ENCODE measurements at regions not wholly inside any gene's neighbourhood (a gene's known extent, or its start where the extent isn't known, plus 50 kb on each side); places are given as distances from the start of the nearest gene placed in this dataset.

DNA sequence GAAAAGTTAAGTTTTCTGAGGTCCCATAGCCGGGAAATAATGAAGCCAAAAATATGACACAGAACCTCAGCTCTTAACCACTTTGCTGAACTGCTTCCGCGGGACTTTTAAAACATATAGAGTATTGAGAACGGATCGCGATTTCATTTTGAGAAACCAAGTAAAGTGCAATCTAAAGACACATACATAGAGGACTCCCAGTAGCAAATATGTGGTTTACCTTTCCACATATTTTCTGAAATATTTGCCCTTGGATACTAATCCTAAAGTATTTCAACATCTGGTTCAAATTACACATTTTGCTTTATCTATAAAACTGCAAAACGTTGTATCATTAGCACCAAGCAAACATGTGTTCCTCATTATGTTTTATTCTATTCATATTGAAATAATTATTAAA lies 776.5 kb downstream of the ROBO2 start:
- H3K4me1 Mint-ChIP-seq (ENCODE audit: unreplicated experiment), result no peaks in the 10 kb centered on the region
- no peaks in the 10 kb centered on the region for H3K36me3 Mint-ChIP-seq
- H3K9me3 Mint-ChIP-seq, result peaks cover 4% of the 10 kb centered on the region
- no peak for DNase-seq (ENCODE audit: extremely low spot score, unreplicated experiment)
- no peaks in the 10 kb centered on the region for H3K27me3 Mint-ChIP-seq
- no peak overlapping the region for H3K27ac Mint-ChIP-seq
- no peak overlapping the region for H3K4me3 Mint-ChIP-seq
- TF ChIP-seq, protein P1, sequence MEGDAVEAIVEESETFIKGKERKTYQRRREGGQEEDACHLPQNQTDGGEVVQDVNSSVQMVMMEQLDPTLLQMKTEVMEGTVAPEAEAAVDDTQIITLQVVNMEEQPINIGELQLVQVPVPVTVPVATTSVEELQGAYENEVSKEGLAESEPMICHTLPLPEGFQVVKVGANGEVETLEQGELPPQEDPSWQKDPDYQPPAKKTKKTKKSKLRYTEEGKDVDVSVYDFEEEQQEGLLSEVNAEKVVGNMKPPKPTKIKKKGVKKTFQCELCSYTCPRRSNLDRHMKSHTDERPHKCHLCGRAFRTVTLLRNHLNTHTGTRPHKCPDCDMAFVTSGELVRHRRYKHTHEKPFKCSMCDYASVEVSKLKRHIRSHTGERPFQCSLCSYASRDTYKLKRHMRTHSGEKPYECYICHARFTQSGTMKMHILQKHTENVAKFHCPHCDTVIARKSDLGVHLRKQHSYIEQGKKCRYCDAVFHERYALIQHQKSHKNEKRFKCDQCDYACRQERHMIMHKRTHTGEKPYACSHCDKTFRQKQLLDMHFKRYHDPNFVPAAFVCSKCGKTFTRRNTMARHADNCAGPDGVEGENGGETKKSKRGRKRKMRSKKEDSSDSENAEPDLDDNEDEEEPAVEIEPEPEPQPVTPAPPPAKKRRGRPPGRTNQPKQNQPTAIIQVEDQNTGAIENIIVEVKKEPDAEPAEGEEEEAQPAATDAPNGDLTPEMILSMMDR (conservative IDR thresholded peaks at IDR 0.05), result no peak

DNA sequence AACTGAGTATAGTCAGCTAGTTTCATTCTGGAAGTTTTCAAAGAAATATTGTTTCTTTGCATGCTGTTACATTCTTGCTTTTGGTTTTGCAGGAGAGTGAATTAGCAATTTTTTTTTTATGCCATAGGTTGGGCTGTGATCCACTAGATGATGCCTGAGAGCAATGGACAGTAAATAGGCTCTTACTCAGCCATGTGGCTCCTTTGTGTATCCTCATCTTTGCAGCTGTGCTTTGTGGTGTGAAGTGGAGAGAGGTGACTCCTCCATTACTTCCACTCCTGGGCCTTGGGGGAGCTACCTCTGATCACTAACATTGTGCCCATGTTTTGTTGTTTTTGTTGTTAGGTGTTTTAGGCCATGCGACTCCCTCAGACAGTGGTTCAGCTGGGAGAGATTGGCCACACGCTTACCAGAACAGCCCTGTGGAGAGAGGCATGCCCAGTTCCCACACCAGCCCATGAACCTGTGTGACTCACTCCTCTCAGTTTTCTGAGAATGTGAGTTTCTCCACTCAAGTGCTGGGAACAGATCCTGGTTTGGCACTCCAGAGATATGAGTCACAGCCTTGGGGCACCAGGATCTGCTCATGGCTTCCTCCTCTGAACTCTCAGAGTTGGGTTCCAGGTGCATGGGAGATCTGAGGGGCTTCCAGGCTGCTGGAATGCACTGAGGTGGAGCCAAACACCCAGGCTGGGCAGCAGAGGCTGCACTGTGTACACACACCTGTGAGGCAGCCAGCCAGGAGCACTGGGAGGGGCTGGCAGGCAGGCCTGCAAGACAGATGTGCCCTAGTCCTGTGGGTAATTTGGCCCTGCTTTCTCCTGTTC lies 785.3 kb downstream of the ROBO2 start:
- no peaks in the 10 kb centered on the region for H3K36me3 Mint-ChIP-seq
- H3K4me3 Mint-ChIP-seq, result no peak overlapping the region
- H3K9me3 Mint-ChIP-seq, result no peaks in the 10 kb centered on the region
- no peak overlapping the region for H3K27ac Mint-ChIP-seq
- H3K4me1 Mint-ChIP-seq (ENCODE audit: unreplicated experiment), result no peaks in the 10 kb centered on the region
- no peak for DNase-seq (ENCODE audit: extremely low spot score, unreplicated experiment)
- H3K27me3 Mint-ChIP-seq, result no peaks in the 10 kb centered on the region
- TF ChIP-seq, protein P1 (conservative IDR thresholded peaks at IDR 0.05), result no peak

DNA sequence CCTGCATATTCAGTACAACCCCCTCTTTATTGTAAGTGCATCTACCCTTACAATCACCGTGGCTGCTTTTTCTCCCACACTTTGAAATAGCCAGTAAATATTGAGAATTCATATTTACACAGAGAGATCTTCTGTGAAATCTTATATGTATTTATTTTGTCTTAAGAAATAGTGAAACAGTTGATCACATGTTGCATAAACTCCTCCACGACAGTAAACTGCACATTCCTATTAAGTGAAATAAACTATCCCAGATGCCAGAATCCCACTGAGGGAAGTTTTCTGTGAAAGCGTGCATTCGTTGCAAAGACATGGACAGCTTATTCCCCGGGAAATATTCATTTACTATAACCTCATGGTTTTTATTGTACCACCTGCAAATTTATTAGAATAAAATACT lies 796.0 kb downstream of the ROBO2 start:
- H3K4me1 Mint-ChIP-seq (ENCODE audit: unreplicated experiment), result peaks cover 11% of the 10 kb centered on the region

DNA sequence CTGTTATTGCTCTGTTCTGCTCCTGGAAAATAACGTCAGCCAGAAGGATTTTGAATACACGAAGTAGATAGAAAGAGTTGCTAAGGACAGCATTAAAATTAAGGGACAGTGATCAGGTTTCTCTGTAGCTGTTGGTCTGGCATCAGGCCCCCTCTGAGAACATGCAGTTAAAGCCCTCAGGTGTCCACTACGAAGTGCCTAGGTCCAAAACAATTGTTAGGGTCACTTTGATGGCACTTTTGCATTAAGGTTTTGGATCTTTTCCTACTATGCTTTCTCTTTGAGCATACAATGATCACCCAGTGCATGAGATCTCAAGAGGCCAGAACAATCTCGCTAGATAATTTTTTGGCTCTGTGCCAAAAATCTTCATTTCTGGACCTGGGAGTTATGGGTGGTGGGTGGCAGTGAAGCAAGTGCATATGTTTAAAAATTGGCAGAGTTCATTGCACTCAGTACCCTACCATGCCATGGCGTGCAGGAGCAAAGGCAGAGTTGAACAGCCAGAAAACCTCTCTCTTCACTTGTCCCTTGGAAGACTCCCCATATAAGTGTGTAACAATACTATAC lies 797.6 kb downstream of the ROBO2 start:
- H3K4me1 Mint-ChIP-seq (ENCODE audit: unreplicated experiment), result peaks cover 11% of the 10 kb centered on the region
- no peak overlapping the region for H3K4me3 Mint-ChIP-seq
- H3K36me3 Mint-ChIP-seq, result no peaks in the 10 kb centered on the region
- H3K9me3 Mint-ChIP-seq, result peaks cover 11% of the 10 kb centered on the region
- H3K27ac Mint-ChIP-seq, result no peak overlapping the region
- DNase-seq (ENCODE audit: extremely low spot score, unreplicated experiment), result no peak
- no peaks in the 10 kb centered on the region for H3K27me3 Mint-ChIP-seq
- TF ChIP-seq, protein P1 (conservative IDR thresholded peaks at IDR 0.05), result no peak

More for the DNA sequence above, 796.0 kb downstream of the ROBO2 start:
- no peak for DNase-seq (ENCODE audit: extremely low spot score, unreplicated experiment)
- TF ChIP-seq, protein P1 (conservative IDR thresholded peaks at IDR 0.05), result no peak
- Mint-ChIP-seq H3K27ac (no peak overlapping the region), H3K27me3 (no peaks in the 10 kb centered on the region), H3K36me3 (no peaks in the 10 kb centered on the region), H3K4me3 (no peak overlapping the region), H3K9me3 (peaks cover 1% of the 10 kb centered on the region)

- Mint-ChIP-seq H3K4me3 (no peak overlapping the region), H3K36me3 (no peaks in the 10 kb centered on the region), H3K27ac (no peak overlapping the region), H3K4me1 (ENCODE audit: unreplicated experiment) (peaks cover 9% of the 10 kb centered on the region), H3K9me3 (peaks cover 4% of the 10 kb centered on the region), H3K27me3 (no peaks in the 10 kb centered on the region)
- DNase-seq (ENCODE audit: extremely low spot score, unreplicated experiment), result no peak
- TF ChIP-seq, protein P1 (conservative IDR thresholded peaks at IDR 0.05), result no peak
Observed at GRCh38 chr3:77859156-77859555, 819.3 kb downstream of the ROBO2 start.
